ENCODE measurements at regions not wholly inside any gene's neighbourhood (a gene's known extent, or its start where the extent isn't known, plus 50 kb on each side); places are given as distances from the start of the nearest gene placed in this dataset.

- Mint-ChIP-seq H3K4me1 (ENCODE audit: low read depth, unreplicated experiment) (no peaks in the 10 kb centered on the region), H3K36me3 (ENCODE audit: low read depth, unreplicated experiment) (no peaks in the 10 kb centered on the region), H3K27ac (ENCODE audit: unreplicated experiment) (no peak overlapping the region)
These were observed 88.1 kb upstream of the NEO1 start for GRCh38 chr15:72964135-72964534.

GRCh38 chr15:72962054-72962702 is 90.1 kb upstream of the NEO1 start:
- no peak for TF ChIP-seq CTCF (IDR thresholded peaks at IDR 0.05; ENCODE audit: insufficient read depth, low read depth, low read length)
- TF ChIP-seq EZH2 (IDR thresholded peaks at IDR 0.05; ENCODE audit: insufficient read depth, low read length), result no peak
- Histone ChIP-seq H3K9me3 (ENCODE audit: insufficient read depth, low read depth, low read length) (no peaks in the 10 kb centered on the region), H3K27me3 (ENCODE audit: insufficient read depth, low read length) (no peaks in the 10 kb centered on the region), H3K79me2 (ENCODE audit: insufficient read depth, low read length) (no peaks in the 10 kb centered on the region), H2AFZ (ENCODE audit: low read depth, low read length) (no peak overlapping the region), H3K4me3 (ENCODE audit: insufficient read depth, low read depth, low read length) (no peak overlapping the region), H3K9ac (ENCODE audit: low read length) (no peak overlapping the region), H3K36me3 (ENCODE audit: insufficient read depth, low read length) (no peaks in the 10 kb centered on the region), H4K20me1 (ENCODE audit: insufficient read depth, low read length) (no peaks in the 10 kb centered on the region), H3K4me2 (ENCODE audit: low read length) (no peak overlapping the region), H3K27ac (ENCODE audit: low read depth, low read length) (no peak overlapping the region), H3K4me1 (ENCODE audit: insufficient read depth, low read length) (no peaks in the 10 kb centered on the region)
- Mint-ChIP-seq H3K27ac (ENCODE audit: unreplicated experiment) (no peak overlapping the region), H3K27me3 (ENCODE audit: low read depth, unreplicated experiment) (peaks cover 13% of the 10 kb centered on the region), H3K36me3 (ENCODE audit: low read depth, unreplicated experiment) (no peaks in the 10 kb centered on the region), H3K9me3 (ENCODE audit: unreplicated experiment) (peaks cover 19% of the 10 kb centered on the region), H3K4me3 (ENCODE audit: unreplicated experiment) (no peak overlapping the region), H3K4me1 (ENCODE audit: low read depth, unreplicated experiment) (no peaks in the 10 kb centered on the region)
- DNase-seq (ENCODE audit: low read depth) (no peak), FAIRE-seq (no peak)

More at GRCh38 chr15:72964135-72964534, 88.1 kb upstream of the NEO1 start:
- no peak overlapping the region for H3K9ac ChIP-seq (ENCODE audit: low read length)
- TF ChIP-seq CTCF (IDR thresholded peaks at IDR 0.05; ENCODE audit: insufficient read depth, low read depth, low read length) (no peak), EZH2 (IDR thresholded peaks at IDR 0.05; ENCODE audit: insufficient read depth, low read length) (no peak)
- H2AFZ ChIP-seq (ENCODE audit: low read depth, low read length), result no peak overlapping the region
- DNase-seq (ENCODE audit: low read depth), result no peak
- Mint-ChIP-seq H3K27me3 (ENCODE audit: low read depth, unreplicated experiment) (peaks cover 10% of the 10 kb centered on the region), H3K4me3 (ENCODE audit: unreplicated experiment) (no peak overlapping the region), H3K9me3 (ENCODE audit: unreplicated experiment) (peaks cover 19% of the 10 kb centered on the region)
- no peaks in the 10 kb centered on the region for H3K79me2 ChIP-seq (ENCODE audit: insufficient read depth, low read length)
- H4K20me1 ChIP-seq (ENCODE audit: insufficient read depth, low read length), result no peaks in the 10 kb centered on the region
- H3K9me3 ChIP-seq (ENCODE audit: insufficient read depth, low read depth, low read length), result no peaks in the 10 kb centered on the region
- no peak for FAIRE-seq
- no peak overlapping the region for H3K4me3 ChIP-seq (ENCODE audit: insufficient read depth, low read depth, low read length)
- no peaks in the 10 kb centered on the region for H3K27me3 ChIP-seq (ENCODE audit: insufficient read depth, low read length)
- no peaks in the 10 kb centered on the region for H3K4me1 ChIP-seq (ENCODE audit: insufficient read depth, low read length)
- H3K27ac ChIP-seq (ENCODE audit: low read depth, low read length), result no peak overlapping the region
- H3K4me2 ChIP-seq (ENCODE audit: low read length), result no peak overlapping the region
- no peaks in the 10 kb centered on the region for H3K36me3 ChIP-seq (ENCODE audit: insufficient read depth, low read length)

- no peaks in the 10 kb centered on the region for H3K9me3 ChIP-seq (ENCODE audit: insufficient read depth, low read depth, low read length)
- no peaks in the 10 kb centered on the region for H3K36me3 Mint-ChIP-seq (ENCODE audit: low read depth, unreplicated experiment)
- FAIRE-seq (no peak), DNase-seq (ENCODE audit: low read depth) (no peak)
- no peaks in the 10 kb centered on the region for H3K4me1 ChIP-seq (ENCODE audit: insufficient read depth, low read length)
- H3K79me2 ChIP-seq (ENCODE audit: insufficient read depth, low read length), result no peaks in the 10 kb centered on the region
- no peak overlapping the region for H3K27ac ChIP-seq (ENCODE audit: low read depth, low read length)
- no peak overlapping the region for H3K27ac Mint-ChIP-seq (ENCODE audit: unreplicated experiment)
- H3K36me3 ChIP-seq (ENCODE audit: insufficient read depth, low read length), result no peaks in the 10 kb centered on the region
- H3K4me2 ChIP-seq (ENCODE audit: low read length), result no peak overlapping the region
- H3K27me3 Mint-ChIP-seq (ENCODE audit: low read depth, unreplicated experiment), result peaks cover 16% of the 10 kb centered on the region
- no peaks in the 10 kb centered on the region for H3K4me1 Mint-ChIP-seq (ENCODE audit: low read depth, unreplicated experiment)
- no peak overlapping the region for H2AFZ ChIP-seq (ENCODE audit: low read depth, low read length)
- H4K20me1 ChIP-seq (ENCODE audit: insufficient read depth, low read length), result no peaks in the 10 kb centered on the region
- H3K4me3 Mint-ChIP-seq (ENCODE audit: unreplicated experiment), result no peak overlapping the region
- peaks cover 19% of the 10 kb centered on the region for H3K9me3 Mint-ChIP-seq (ENCODE audit: unreplicated experiment)
- no peak overlapping the region for H3K9ac ChIP-seq (ENCODE audit: low read length)
- no peaks in the 10 kb centered on the region for H3K27me3 ChIP-seq (ENCODE audit: insufficient read depth, low read length)
- TF ChIP-seq EZH2 (IDR thresholded peaks at IDR 0.05; ENCODE audit: insufficient read depth, low read length), result no peak
- no peak for TF ChIP-seq CTCF (IDR thresholded peaks at IDR 0.05; ENCODE audit: insufficient read depth, low read depth, low read length)
- no peak overlapping the region for H3K4me3 ChIP-seq (ENCODE audit: insufficient read depth, low read depth, low read length)
These were observed 90.9 kb upstream of the NEO1 start for GRCh38 chr15:72961346-72961745.
